ENCODE measurements at regions not wholly inside any gene's neighbourhood (a gene's known extent, or its start where the extent isn't known, plus 50 kb on each side); places are given as distances from the start of the nearest gene placed in this dataset.

GRCh38 chr2:199160677-199161465 lies 296.9 kb downstream of the SATB2 start:
- H3K4me3 ChIP-seq, result no peak overlapping the region

GRCh38 chr2:199160081-199160480 lies 297.7 kb downstream of the SATB2 start:
- TF ChIP-seq CTCF (IDR thresholded peaks at IDR 0.05), result no peak
- no peak overlapping the region for H3K4me3 ChIP-seq
- H3K27ac ChIP-seq, result no peak overlapping the region
- no peak for DNase-seq (ENCODE audit: low spot score)

More at GRCh38 chr2:199160677-199161465, 296.9 kb downstream of the SATB2 start:
- no peak for DNase-seq (ENCODE audit: low spot score)
- no peak for TF ChIP-seq CTCF (IDR thresholded peaks at IDR 0.05)
- H3K27ac ChIP-seq, result no peak overlapping the region

GRCh38 chr2:199148076-199148845 lies 309.5 kb downstream of the SATB2 start:
- Histone ChIP-seq H3K27ac (no peak overlapping the region), H3K4me3 (no peak overlapping the region)
- no peak for DNase-seq (ENCODE audit: low spot score)
- TF ChIP-seq CTCF (IDR thresholded peaks at IDR 0.05), result no peak

- no peak for TF ChIP-seq CTCF (IDR thresholded peaks at IDR 0.05)
- Histone ChIP-seq H3K4me3 (no peak overlapping the region), H3K27ac (no peak overlapping the region)
- no peak for DNase-seq (ENCODE audit: low spot score)
Observed at GRCh38 chr2:199147216-199147615, 310.5 kb downstream of the SATB2 start.

GRCh38 chr2:199144546-199144945 lies 313.2 kb downstream of the SATB2 start:
- TF ChIP-seq CTCF (IDR thresholded peaks at IDR 0.05), result no peak
- no peak for DNase-seq (ENCODE audit: low spot score)
- Histone ChIP-seq H3K27ac (no peak overlapping the region), H3K4me3 (no peak overlapping the region)

GRCh38 chr2:199144036-199144435 lies 313.7 kb downstream of the SATB2 start:
- H3K4me3 ChIP-seq, result no peak overlapping the region
- no peak overlapping the region for H3K27ac ChIP-seq
- TF ChIP-seq CTCF (IDR thresholded peaks at IDR 0.05), result no peak
- no peak for DNase-seq (ENCODE audit: low spot score)
